ENCODE measurements at regions not wholly inside any gene's neighbourhood (a gene's known extent, or its start where the extent isn't known, plus 50 kb on each side); places are given as distances from the start of the nearest gene placed in this dataset.

- H3K36me3 Mint-ChIP-seq (ENCODE audit: low read depth), result peaks cover 28% of the 10 kb centered on the region
- peaks cover 32% of the 10 kb centered on the region for H3K4me1 Mint-ChIP-seq (ENCODE audit: low read depth)
- no peaks in the 10 kb centered on the region for H3K27me3 Mint-ChIP-seq (ENCODE audit: low read depth)
- no peak for DNase-seq (ENCODE audit: low spot score)
- no peak overlapping the region for H3K4me3 Mint-ChIP-seq (ENCODE audit: unreplicated experiment)
- TF ChIP-seq CTCF (IDR thresholded peaks at IDR 0.05), result no peak
- peak overlapping the region; percentile 77 for H3K27ac Mint-ChIP-seq (ENCODE audit: unreplicated experiment)
- peaks cover 54% of the 10 kb centered on the region for H3K9me3 Mint-ChIP-seq (ENCODE audit: low read depth)
Measured at GRCh38 chr13:37187105-37187504, 81.6 kb upstream of the CSNK1A1L start.

- no peak for TF ChIP-seq CTCF (IDR thresholded peaks at IDR 0.05)
- Mint-ChIP-seq H3K27ac (ENCODE audit: unreplicated experiment) (no peak overlapping the region), H3K4me1 (ENCODE audit: low read depth) (peaks cover 7% of the 10 kb centered on the region), H3K27me3 (ENCODE audit: low read depth) (no peaks in the 10 kb centered on the region), H3K4me3 (ENCODE audit: unreplicated experiment) (no peak overlapping the region), H3K36me3 (ENCODE audit: low read depth) (peaks cover 17% of the 10 kb centered on the region), H3K9me3 (ENCODE audit: low read depth) (peaks cover 35% of the 10 kb centered on the region)
- no peak for DNase-seq (ENCODE audit: low spot score)
Measured at GRCh38 chr13:37181620-37182019, 76.2 kb upstream of the CSNK1A1L start.

GRCh38 chr13:37179645-37180044, 74.2 kb upstream of the CSNK1A1L start:
- no peak for DNase-seq (ENCODE audit: low spot score)
- Mint-ChIP-seq H3K4me3 (ENCODE audit: unreplicated experiment) (no peak overlapping the region), H3K9me3 (ENCODE audit: low read depth) (peaks cover 23% of the 10 kb centered on the region), H3K36me3 (ENCODE audit: low read depth) (peaks cover 6% of the 10 kb centered on the region), H3K27ac (ENCODE audit: unreplicated experiment) (no peak overlapping the region), H3K27me3 (ENCODE audit: low read depth) (no peaks in the 10 kb centered on the region), H3K4me1 (ENCODE audit: low read depth) (peaks cover 13% of the 10 kb centered on the region)
- TF ChIP-seq CTCF (IDR thresholded peaks at IDR 0.05), result no peak

GRCh38 chr13:37177125-37177524, 71.7 kb upstream of the CSNK1A1L start:
- H3K27ac Mint-ChIP-seq (ENCODE audit: unreplicated experiment), result no peak overlapping the region

GRCh38 chr13:37175996-37176395, 70.5 kb upstream of the CSNK1A1L start:
- H3K9me3 Mint-ChIP-seq (ENCODE audit: low read depth), result peaks cover 11% of the 10 kb centered on the region
- H3K4me1 Mint-ChIP-seq (ENCODE audit: low read depth), result peaks cover 27% of the 10 kb centered on the region
- H3K36me3 Mint-ChIP-seq (ENCODE audit: low read depth), result peaks cover 3% of the 10 kb centered on the region
- H3K27ac Mint-ChIP-seq (ENCODE audit: unreplicated experiment), result peak overlapping the region; percentile 58
- H3K4me3 Mint-ChIP-seq (ENCODE audit: unreplicated experiment), result no peak overlapping the region
- no peaks in the 10 kb centered on the region for H3K27me3 Mint-ChIP-seq (ENCODE audit: low read depth)
- no peak for TF ChIP-seq CTCF (IDR thresholded peaks at IDR 0.05)
- DNase-seq (ENCODE audit: low spot score), result no peak

More at GRCh38 chr13:37177125-37177524, 71.7 kb upstream of the CSNK1A1L start:
- no peak for TF ChIP-seq CTCF (IDR thresholded peaks at IDR 0.05)
- Mint-ChIP-seq H3K36me3 (ENCODE audit: low read depth) (peaks cover 3% of the 10 kb centered on the region), H3K9me3 (ENCODE audit: low read depth) (peaks cover 11% of the 10 kb centered on the region), H3K4me1 (ENCODE audit: low read depth) (peaks cover 27% of the 10 kb centered on the region), H3K27me3 (ENCODE audit: low read depth) (no peaks in the 10 kb centered on the region), H3K4me3 (ENCODE audit: unreplicated experiment) (no peak overlapping the region)
- no peak for DNase-seq (ENCODE audit: low spot score)
